IMR-90 (cell line): ENCODE measurements at regions not wholly inside any gene's neighbourhood (a gene's known extent, or its start where the extent isn't known, plus 50 kb on each side); places are given as distances from the start of the nearest gene placed in this dataset.

Experiments used
- ATAC-seq: fragments of 200-7000 bp; cut with Tn5 transposase; 2 replicates; pipeline ENCODE4 v1.9.1; 2020; ENCODE audit warnings: low read depth, mild to moderate bottlenecking, moderate library complexity
- BruUV-seq: library from RNA; stranded (reverse); fragments of 400-500 nt; replicated peaks from 2 replicates; lab custom pipeline; 2021; lab: Mats Ljungman, UMichigan
- CTCF ChIA-PET: fragments of 300-600 bp; formaldehyde crosslinking; extraction: SDS; loops from one replicate; lab custom pipeline; 2021; ENCODE audit warnings: antibody characterized with exemption; lab: Yijun Ruan, JAX
- POLR2A ChIA-PET: fragments of 300-600 bp; sonication (Branson Sonifier 250); formaldehyde crosslinking; loops from one replicate; lab custom pipeline; 2022; ENCODE audit warnings: antibody characterized with exemption; ENCODE audit not compliant: unreplicated experiment; lab: Charles Lee
- DNase-seq: peaks from one replicate; pipeline ENCODE4 v3.0.0; 2013
- H2AFZ ChIP-seq: replicated peaks from 2 replicates; pipeline ENCODE3; 2013; ENCODE audit warnings: low read length, mild to moderate bottlenecking; ENCODE audit not compliant: poor library complexity
- H2AK5ac ChIP-seq: 2 replicates; pipeline ENCODE4 v1.6.1; 2013; ENCODE audit warnings: low read depth, low read length, inconsistent platforms
- H2AK9ac ChIP-seq: replicated peaks from 2 replicates; pipeline ENCODE3; 2013; ENCODE audit warnings: mild to moderate bottlenecking, low read depth, low read length, moderate library complexity; ENCODE audit not compliant: poor library complexity
- H2BK120ac ChIP-seq: 2 replicates; pipeline ENCODE4 v1.6.1; 2013; ENCODE audit warnings: low read depth, low read length, inconsistent platforms
- H2BK15ac ChIP-seq: 3 replicates; pipeline ENCODE4 v1.6.1; 2013; ENCODE audit warnings: low read depth, low read length, inconsistent platforms
- H2BK20ac ChIP-seq: 2 replicates; pipeline ENCODE4 v1.6.1; 2013; ENCODE audit warnings: low read depth, mild to moderate bottlenecking, inconsistent platforms, low read length, moderate library complexity
- H2BK5ac ChIP-seq: 2 replicates; pipeline ENCODE4 v1.6.1; 2013; ENCODE audit warnings: mild to moderate bottlenecking, low read depth, low read length, inconsistent platforms; ENCODE audit not compliant: poor library complexity, severe bottlenecking
- H3K14ac ChIP-seq: replicated peaks from 2 replicates; pipeline ENCODE4 v1.6.1; 2013; ENCODE audit warnings: low read depth, low read length, inconsistent platforms
- H3K18ac ChIP-seq: 2 replicates; pipeline ENCODE4 v1.6.1; 2013; ENCODE audit warnings: low read depth, low read length, control low read depth
- H3K23ac ChIP-seq: 2 replicates; pipeline ENCODE4 v1.6.1; 2013; ENCODE audit warnings: low read depth, low read length, inconsistent platforms
- H3K27ac ChIP-seq: 2 replicates; pipeline ENCODE4 v1.5.1; 2013; ENCODE audit warnings: mild to moderate bottlenecking, control low read depth, low read length; ENCODE audit not compliant: insufficient read depth
- H3K27me3 ChIP-seq: 2 replicates; pipeline ENCODE4 v1.6.1; 2013; ENCODE audit warnings: low read length; ENCODE audit not compliant: control insufficient read depth, insufficient read depth
- H3K36me3 ChIP-seq: 2 replicates; pipeline ENCODE4 v1.6.1; 2013; ENCODE audit warnings: low read length, mixed read lengths; ENCODE audit not compliant: control insufficient read depth, insufficient read depth
- H3K4ac ChIP-seq: 2 replicates; pipeline ENCODE4 v1.6.1; 2013; ENCODE audit warnings: low read depth, low read length, inconsistent platforms
- H3K4me1 ChIP-seq: 2 replicates; pipeline ENCODE4 v1.6.1; 2013; ENCODE audit warnings: low read length, mixed read lengths; ENCODE audit not compliant: control insufficient read depth, insufficient read depth
- H3K4me2 ChIP-seq: 2 replicates; pipeline ENCODE4 v1.6.1; 2013; ENCODE audit warnings: low read depth, mild to moderate bottlenecking, control low read depth, low read length, moderate library complexity
- H3K4me3 ChIP-seq: 2 replicates; pipeline ENCODE4 v1.5.1; 2013; ENCODE audit warnings: low read depth, mild to moderate bottlenecking, control low read depth, low read length, moderate library complexity; ENCODE audit not compliant: insufficient read depth
- H3K56ac ChIP-seq: 2 replicates; pipeline ENCODE4 v1.6.1; 2013; ENCODE audit warnings: low read length, inconsistent platforms; ENCODE audit not compliant: insufficient read depth; ENCODE audit errors: extremely low read depth
- H3K79me1 ChIP-seq, 2 experiments: 2 replicates each; pipeline ENCODE4 v1.6.1; 2013; ENCODE audit warnings: low read length in 2 of 2, inconsistent platforms in 1 of 2, low read depth in 1 of 2
- H3K9ac ChIP-seq: 2 replicates; pipeline ENCODE4 v1.6.1; 2013; ENCODE audit warnings: low read depth, low read length, control low read depth
- H3K9me1 ChIP-seq: 2 replicates; pipeline ENCODE4 v1.6.1; 2013; ENCODE audit warnings: low read length, inconsistent platforms; ENCODE audit not compliant: insufficient read depth
- H3K9me3 ChIP-seq: 2 replicates; pipeline ENCODE4 v1.6.1; 2013; ENCODE audit warnings: low read length; ENCODE audit not compliant: control insufficient read depth, insufficient read depth
- H4K20me1 ChIP-seq: 2 replicates; pipeline ENCODE4 v1.6.1; 2013; ENCODE audit warnings: low read length, inconsistent platforms; ENCODE audit not compliant: insufficient read depth
- H4K5ac ChIP-seq: 2 replicates; pipeline ENCODE4 v1.6.1; 2013; ENCODE audit warnings: mild to moderate bottlenecking, low read depth, low read length, control low read depth
- H4K8ac ChIP-seq, 2 experiments: 2 replicates each; pipeline ENCODE4 v1.6.1; 2013; ENCODE audit warnings: low read depth in 2 of 2, low read length in 2 of 2, control low read depth in 1 of 2, inconsistent platforms in 1 of 2
- H4K91ac ChIP-seq: 2 replicates; pipeline ENCODE4 v1.6.1; 2013; ENCODE audit warnings: low read depth, low read length, inconsistent platforms; ENCODE audit not compliant: insufficient read depth
- BHLHE40 ChIP-seq: fragments of 150-350 bp; IDR thresholded peaks from 2 replicates; pipeline ENCODE4 v1.6.1; 2016; ENCODE audit warnings: mild to moderate bottlenecking, low read depth, low read length
- CHD1 ChIP-seq: IDR thresholded peaks from 2 replicates; pipeline ENCODE4 v1.6.1; 2012; ENCODE audit warnings: low read depth, low read length, improper control_type of control experiment
- SMC3 ChIP-seq: fragments of 150-350 bp; IDR thresholded peaks from 2 replicates; pipeline ENCODE4 v1.6.1; 2016; ENCODE audit warnings: low read depth, mild to moderate bottlenecking, antibody characterized with exemption, low read length, moderate library complexity
- WGBS, 2 experiments: methylation state at CpG; one replicate each; pipeline versions ENCODE4 v1.1.5 to v1.1.7; 2013; ENCODE audit warnings: missing lambda C conversion rate in 2 of 2; ENCODE audit not compliant: insufficient read length in 1 of 2; ENCODE audit errors: extremely low coverage in 2 of 2; 5-methylcytosine and 5-hydroxymethylcytosine counted together
- dilution Hi-C: fragments of 300-500 bp; cut with HindIII; formaldehyde crosslinking; loops from one replicate; pipeline ENCODE4 v1.14.3; 2018; ENCODE audit warnings: low sequenced_read_pairs; ENCODE audit not compliant: unreplicated experiment
- in situ Hi-C: fragments of 300-500 bp; cut with MboI; formaldehyde crosslinking; loops from 3 replicates; pipeline ENCODE4 v1.14.3; 2019; ENCODE audit warnings: low sequenced_read_pairs, inconsistent platforms, mixed read lengths
- intact Hi-C: fragments of 100-400 bp; cut with micrococcal nuclease; formaldehyde crosslinking; loops from 2 replicates; pipeline ENCODE4 v1.10.0; 2022

- H2BK120ac ChIP-seq = no peak overlapping the region
- ChIA-PET CTCF (no interaction called here), POLR2A (no interaction called here)
- no peak overlapping the region for H3K18ac ChIP-seq
- H3K79me1 ChIP-seq = no peaks in the 10 kb centered on the region
- no peak overlapping the region for H2AK5ac ChIP-seq
- H3K27me3 ChIP-seq = no peaks in the 10 kb centered on the region
- no peaks in the 10 kb centered on the region; the same call in 1 of the 2 replicates for H3K9me3 ChIP-seq
- dilution Hi-C loops (no loop called here), intact Hi-C loops (no loop called here), in situ Hi-C loops (no loop called here)
- no peak overlapping the region for H3K4me3 ChIP-seq
- H3K4me1 ChIP-seq = no peaks in the 10 kb centered on the region
- no peak overlapping the region for H4K8ac ChIP-seq
- H3K9me1 ChIP-seq = no peaks in the 10 kb centered on the region
- DNase-seq (no peak), ATAC-seq (no peak)
- no peaks in the 10 kb centered on the region for H4K20me1 ChIP-seq
- H3K27ac ChIP-seq = no peak overlapping the region
- no peak overlapping the region for H3K23ac ChIP-seq
- no peak overlapping the region for H3K56ac ChIP-seq
- 89% methylated on average over 7 of the region's 44 CpGs; no CpG with 5 or more reads in 1 of the 2 experiments for WGBS, 2 experiments
- H3K4me2 ChIP-seq = no peak overlapping the region
- no peak overlapping the region for H3K9ac ChIP-seq
- no peak overlapping the region for H2BK15ac ChIP-seq
- no peak overlapping the region for H3K14ac ChIP-seq
- H4K91ac ChIP-seq = no peak overlapping the region
- no TSS peak for BruUV-seq
- no peaks in the 10 kb centered on the region for H3K36me3 ChIP-seq
- no peak for TF ChIP-seq SMC3
- TF ChIP-seq CHD1 = no peak
- TF ChIP-seq BHLHE40 = no peak
- H2BK20ac ChIP-seq = no peak overlapping the region
- no peak overlapping the region for H2AFZ ChIP-seq
- H3K4ac ChIP-seq = no peak overlapping the region
- no peak overlapping the region for H2BK5ac ChIP-seq
- no peak overlapping the region for H2AK9ac ChIP-seq
- H4K5ac ChIP-seq = no peak overlapping the region
These were observed 317.5 kb upstream of the CDH18 start for GRCh38 chr5:20305463-20305862.
